ENCODE measurements at regions not wholly inside any gene's neighbourhood (a gene's known extent, or its start where the extent isn't known, plus 50 kb on each side); places are given as distances from the start of the nearest gene placed in this dataset.

DNA sequence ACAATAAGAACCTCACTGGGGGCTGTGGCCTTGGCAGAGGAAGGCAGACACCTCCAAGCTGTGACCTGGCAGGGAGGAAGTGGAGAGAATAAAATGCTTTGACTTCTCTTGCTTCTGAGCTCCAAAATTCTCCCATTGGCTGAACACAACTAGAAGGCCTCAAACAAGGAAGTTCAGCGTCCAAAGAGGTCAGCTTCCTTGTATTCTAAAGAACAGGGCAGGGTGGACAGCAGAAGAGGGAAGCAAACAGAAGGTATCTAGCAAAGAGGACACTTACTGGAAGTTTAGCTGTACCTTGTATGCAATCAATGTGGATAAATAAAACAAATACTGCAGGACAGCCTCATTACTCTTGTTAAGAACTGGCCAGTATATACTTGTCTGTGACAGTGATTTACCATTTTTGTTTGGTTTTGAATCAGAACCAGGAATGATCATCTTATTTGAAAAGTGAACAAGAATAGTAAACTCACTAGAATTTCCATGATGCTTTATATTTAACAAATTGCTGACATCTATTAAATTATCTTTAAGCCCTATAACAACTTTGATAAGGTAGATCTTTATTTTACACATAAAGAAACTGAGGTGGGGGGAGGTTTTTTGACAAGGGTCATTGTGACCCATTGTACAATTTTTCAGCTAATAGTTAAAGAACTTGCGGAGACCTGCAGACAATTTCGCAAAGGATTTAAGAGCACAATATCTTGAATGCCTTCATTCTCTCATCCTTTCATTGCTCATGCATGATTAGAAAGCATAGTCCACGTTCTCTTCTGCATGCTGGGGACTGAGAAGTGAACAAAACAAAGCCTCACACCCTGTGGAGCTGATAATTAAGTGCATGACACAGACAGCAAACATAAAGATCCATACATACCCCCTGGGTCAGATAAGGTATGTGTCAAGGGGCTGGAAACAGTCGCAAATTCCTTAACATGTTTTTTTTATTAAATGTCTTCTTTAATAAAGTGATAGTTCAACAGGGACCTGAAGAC, 1448.0 kb downstream of the AACS start:
- DNase-seq (ENCODE audit: low read depth), result no peak

DNA sequence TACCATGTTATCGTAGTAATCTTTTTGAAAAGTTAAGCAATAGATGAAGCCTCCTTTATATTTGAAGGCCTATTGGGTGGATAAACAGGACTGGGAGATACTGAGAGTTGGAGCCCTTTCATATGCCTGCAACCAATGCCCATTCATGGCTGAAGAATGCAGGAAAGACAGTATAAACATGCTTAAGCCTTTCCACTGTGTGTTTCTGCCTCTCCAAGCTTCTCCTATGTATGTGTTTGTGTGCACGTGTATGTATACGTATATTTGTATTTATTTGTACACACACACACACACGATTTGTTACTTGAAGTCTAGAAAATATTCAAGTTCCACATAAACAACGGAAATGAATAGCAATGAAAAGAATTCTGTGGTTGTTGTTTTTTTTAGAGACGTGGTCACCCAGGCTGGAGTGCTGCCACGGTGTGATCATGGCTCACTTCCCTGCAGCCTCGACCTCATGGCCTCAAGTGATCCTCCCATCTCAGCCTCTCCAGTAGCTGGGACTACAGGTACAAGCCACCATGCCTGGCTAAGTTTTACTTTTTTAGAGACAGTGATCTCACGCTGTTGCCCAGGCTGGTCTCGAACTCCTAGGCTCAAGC, 1453.5 kb downstream of the AACS start:
- no peak for DNase-seq (ENCODE audit: low read depth)

DNA sequence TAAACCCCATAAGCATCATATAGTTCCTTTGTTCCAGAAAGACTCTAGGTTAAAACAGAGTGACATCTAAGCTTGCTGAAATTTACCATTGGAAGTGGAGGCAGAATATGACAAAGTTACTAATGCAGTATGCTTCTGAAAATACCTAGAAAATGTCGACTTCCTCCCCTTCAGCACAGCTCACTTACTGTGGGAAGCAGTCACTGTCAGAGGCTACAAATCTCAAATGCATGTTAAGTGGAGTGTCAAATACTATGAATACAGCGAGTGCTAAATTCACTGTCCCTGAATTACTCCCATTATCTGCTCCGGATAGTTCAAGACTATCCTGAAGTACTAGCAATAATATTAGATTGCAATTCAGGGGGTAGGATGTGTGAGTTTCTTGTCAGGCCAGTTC, 1454.6 kb downstream of the AACS start:
- DNase-seq (ENCODE audit: low read depth), result no peak

DNA sequence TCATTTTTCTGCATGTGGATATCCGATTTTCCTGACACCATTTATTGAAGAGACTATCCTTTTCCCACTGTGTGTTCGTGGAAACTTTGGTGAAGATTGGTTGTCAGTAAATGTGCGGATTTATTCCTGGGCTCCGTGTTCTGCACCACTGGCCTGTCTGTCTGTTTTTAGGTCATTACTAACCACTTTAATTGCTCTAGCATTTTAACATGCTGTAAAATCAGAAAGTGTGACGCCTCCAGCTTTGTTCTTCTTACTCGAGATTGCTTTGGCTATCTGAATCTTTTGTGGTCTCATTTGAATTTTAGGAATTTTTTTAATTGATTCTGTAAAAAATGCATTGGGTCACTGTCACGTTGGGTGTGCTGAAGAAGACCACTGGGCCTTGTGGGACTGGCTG, 1458.7 kb downstream of the AACS start:
- DNase-seq (ENCODE audit: low read depth), result no peak

DNA sequence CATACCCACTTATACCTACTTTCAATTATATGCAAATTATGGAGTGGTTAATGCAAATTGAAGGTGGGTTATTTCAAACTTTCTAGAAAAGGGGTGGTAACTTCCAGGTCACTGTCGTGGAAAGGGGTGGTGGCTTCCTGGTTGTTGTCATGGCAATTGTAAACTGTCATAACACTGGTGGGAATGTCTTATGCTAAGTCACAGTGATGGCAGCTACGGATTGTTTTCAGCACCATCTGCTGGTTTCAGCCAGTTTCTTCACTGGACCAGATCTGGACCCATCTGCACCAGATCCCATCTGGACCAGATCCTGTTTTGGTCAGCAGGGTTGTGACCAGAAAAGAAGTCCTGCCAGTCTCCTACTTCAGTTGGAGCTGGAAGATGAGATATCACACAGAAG, 1469.3 kb downstream of the AACS start:
- no peak for DNase-seq (ENCODE audit: low read depth)

DNA sequence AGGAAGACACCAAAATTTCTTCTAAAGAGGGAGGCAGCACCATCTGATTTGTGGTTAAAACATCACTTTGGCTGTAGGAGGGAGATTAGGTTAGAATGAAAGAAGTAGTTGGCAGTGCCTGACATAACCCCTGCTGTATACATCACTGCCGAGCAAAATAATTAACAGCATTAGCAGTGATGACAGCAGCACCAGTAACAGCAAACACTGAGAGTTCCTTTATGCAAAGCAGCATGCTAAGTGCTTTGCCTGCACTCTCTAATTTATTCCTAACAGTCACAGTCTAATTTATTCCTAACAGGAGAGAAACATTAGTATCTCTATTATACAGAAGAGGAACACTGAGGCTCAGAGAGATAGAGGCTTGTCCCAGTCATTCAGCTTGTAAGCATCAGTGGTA, 1469.7 kb downstream of the AACS start:
- DNase-seq (ENCODE audit: low read depth), result no peak

DNA sequence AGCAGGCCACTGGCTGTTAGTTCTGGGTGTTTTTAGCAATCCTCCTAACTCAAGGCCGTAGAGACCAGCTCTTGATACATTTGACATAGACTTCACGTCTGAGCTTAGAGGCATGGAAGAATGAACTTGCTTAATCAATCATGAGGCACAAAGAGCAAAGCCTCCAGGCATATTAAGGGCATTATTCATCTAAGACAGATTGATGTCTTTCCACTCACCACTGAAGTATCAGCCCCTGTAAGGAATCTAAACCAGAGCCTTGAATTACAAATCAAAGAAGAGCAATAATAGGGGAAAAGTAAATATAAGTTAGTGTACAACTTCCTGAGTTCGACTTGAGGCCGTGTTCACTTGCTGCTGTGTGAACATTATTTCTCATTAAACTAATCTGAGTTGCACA, 1470.7 kb downstream of the AACS start:
- DNase-seq (ENCODE audit: low read depth), result no peak

DNA sequence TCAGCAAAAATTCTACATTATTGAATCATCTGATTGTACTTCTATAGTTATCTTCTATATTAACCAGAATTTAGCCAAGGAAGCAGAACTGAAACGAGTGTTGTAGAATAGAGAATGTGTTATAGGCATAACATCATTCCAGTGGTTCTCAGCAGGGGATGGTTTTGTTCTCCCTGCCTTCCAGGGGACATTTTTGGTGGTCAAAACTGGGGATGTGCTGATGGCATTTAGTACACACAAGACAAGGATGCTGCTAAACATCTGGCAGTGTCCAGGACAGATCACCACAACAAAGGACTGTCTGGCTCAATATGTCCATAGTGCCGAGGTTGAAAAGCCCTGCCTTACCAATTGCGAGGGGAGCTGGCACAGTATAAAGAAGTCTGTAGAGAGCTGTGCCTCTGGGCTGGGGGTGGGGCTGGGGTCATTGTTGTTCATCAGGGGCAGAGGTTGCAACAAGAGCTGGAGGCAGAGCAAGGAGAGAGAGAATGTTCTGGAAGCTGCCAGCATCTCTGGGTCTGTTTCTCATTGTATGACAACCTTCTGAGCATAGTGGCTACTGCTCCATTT, 1472.8 kb downstream of the AACS start:
- no peak for DNase-seq (ENCODE audit: low read depth)

DNA sequence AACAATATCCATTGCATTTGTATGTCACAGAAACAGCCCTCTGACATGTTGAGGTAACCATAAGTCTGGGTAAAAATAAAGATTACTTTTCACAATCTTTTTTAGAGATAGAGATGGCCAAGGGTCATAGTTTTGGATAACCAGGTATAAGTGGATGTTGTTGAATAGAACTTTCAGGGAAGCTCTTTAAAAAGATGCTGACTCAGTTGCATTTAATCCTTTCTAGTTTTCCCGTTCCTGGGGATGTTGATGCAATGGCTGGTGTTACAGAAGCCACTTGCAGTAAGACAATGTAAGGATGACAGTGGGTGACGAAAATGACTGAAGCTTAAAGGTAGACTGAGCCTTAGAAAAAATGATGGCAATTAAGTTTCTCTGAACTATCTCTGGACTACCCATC, 1473.7 kb downstream of the AACS start:
- DNase-seq (ENCODE audit: low read depth), result no peak

DNA sequence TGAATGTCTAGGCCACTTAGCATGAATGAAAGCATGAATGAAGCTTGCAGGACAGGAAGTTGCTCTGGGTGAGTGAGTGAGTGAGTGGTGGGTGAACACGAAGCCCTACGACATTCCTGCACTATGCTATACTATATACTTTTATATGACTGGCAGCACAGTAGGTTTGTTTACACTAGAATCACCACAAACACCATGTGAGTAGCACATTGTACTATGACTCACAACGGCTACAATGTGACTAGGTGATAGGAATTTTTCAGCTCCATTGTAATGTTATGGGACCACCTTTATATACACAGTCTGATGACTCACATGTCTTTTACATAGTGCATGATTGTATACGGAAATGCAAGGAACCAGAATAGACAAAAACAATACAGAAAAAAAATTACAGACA, 1480.2 kb downstream of the AACS start:
- DNase-seq (ENCODE audit: low read depth), result no peak

DNA sequence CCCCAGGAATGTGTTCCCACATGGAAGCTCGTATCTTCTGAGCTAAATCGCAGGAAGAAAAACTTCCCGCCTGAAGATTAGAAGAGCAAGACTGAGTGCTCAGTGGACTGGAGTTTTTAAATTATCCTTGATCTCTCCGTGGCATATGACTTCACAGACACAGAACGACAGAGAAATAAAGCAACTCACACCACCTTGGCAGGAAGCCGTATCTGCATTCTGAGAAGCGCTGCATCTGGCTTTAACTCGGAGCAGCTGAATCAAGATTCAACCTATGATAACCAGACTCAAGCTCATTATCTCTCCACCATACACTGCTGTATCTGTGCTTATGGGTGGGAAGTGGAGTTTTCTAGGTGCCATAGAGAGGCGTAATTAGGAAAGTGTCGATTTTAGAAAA, 1482.7 kb downstream of the AACS start:
- no peak for DNase-seq (ENCODE audit: low read depth)

DNA sequence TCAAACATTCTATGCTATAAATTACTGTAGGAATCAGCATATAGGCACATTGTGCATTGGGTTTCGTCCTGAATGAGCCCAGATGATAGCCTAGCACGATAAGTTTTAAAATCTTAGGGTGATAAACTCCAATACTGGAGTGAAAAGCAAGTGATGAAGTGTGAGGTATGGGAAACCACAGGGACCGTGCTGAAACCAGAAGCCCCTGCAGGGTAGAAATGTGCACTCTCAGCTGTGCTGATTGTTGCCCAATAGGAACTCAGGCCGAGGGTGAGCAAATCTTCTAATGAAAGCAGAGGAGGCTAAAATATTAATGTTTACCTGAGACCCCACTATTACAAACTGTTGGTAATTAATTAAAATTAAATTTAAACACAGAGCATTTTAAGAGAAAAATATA, 1486.6 kb downstream of the AACS start:
- no peak for DNase-seq (ENCODE audit: low read depth)

DNA sequence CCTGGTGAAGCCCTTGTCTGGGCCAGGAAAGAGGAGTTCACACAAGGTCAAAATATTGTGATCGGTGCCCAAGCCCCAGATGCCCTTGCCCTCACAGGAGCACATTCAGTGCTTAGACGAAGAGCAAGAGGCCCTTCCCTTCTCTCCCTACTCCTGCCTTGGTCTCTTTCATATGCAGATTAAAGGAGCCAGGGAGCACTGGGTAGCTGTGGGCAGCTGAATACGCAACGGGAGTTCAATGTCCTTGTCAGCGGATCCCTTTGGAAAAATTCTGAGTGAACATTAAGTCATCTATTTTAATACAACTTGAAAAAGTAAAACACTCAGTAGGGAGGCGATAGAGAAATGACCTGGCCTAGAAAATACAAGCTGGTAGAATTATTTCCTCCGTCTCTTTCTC, 1489.4 kb downstream of the AACS start:
- no peak for DNase-seq (ENCODE audit: low read depth)

DNA sequence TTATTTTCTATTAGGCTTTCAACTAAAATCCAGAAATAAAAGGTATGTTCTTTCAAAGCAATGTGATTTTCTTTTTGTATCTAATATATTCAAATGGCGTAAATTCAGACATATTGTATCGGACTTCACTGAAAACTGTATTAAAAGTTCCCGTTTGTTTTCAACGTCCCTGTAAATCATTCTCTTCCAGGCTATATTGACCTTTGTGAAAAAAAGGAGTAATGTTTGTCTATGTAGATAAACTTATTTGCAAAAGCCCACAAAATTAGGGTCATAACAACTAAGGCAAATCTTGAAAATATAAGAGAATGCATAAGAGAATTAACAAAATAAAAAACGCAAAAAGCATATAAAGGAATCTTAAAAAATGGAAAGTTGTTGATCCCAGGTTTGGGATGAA, 1492.4 kb downstream of the AACS start:
- no peak for DNase-seq (ENCODE audit: low read depth)

DNA sequence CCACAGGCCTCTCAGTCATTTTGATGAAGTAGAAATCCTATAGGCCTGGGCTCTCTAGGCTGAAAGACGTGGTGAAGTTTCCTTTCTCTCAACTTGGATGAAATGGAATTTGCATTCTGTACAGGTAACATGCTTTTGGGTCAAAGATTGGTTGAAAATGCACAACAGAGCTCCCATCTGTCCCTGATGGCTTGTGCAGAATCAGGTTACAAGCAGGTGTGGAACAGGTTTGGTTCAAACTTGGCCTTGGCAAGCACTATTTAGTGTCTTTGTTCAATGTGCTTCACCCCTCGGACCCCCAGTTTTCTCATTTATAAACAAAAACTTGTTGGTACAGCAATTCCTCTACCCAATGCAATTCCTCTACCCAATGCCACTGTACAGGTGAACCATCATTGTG, 1493.0 kb downstream of the AACS start:
- DNase-seq (ENCODE audit: low read depth), result no peak

DNA sequence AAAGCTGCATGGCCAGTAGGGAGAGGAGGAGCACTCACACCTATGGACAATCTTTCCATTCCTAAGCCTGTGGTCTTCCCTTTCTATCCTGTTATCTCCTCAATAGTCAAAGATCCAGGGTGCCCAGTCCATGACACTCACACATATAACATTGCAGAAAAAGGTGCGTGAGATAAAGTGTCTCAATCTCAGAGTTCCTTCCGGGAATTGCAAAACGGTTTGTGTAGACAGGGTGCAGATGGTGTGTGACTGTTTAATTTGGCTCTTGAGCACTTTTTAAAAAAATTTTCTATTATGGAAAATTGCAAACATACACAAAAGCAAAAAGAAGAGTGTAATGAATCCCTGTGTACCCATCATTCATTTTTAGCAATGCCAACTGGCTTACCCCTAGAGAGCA, 1493.6 kb downstream of the AACS start:
- no peak for DNase-seq (ENCODE audit: low read depth)

DNA sequence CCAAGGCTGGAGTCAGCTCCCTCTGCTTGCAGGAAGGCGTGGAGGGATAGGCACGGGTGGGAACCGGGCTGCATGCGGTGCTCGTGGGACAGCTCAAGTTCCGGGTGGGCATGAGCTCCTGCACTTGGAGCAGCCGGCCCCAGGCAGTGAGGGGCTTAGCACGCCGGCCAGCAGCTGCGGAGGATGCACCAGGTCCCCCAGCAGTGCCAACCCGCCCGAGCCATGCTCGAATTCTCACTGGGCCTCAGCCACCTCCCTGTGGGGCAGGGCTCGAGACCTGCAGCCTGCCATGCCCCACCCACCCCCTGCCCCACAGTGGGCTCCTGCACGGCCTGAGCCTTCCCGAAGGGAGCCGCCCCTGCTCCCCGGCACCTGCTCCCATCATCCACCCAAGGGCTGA, 1501.8 kb downstream of the AACS start:
- DNase-seq (ENCODE audit: low read depth), result no peak

DNA sequence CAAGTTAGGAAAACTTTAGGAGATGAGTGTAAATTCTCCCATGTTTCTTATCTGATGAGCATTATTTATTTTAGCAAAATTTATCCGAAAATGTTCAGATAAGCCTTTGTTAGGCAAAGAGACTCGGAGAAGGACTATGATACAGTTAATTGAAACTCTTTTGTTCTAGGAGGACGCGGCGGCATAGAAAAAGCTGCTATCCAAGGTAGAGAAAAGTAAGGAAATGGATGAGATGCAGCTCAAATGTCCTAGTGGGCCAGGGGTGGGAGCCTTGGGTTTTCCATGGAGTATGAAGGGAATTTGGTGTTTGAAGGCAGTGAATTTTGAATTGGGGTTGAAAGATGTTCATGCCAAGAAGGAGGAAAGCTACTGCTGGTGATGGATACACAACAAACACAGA, 1504.5 kb downstream of the AACS start:
- no peak for DNase-seq (ENCODE audit: low read depth)

DNA sequence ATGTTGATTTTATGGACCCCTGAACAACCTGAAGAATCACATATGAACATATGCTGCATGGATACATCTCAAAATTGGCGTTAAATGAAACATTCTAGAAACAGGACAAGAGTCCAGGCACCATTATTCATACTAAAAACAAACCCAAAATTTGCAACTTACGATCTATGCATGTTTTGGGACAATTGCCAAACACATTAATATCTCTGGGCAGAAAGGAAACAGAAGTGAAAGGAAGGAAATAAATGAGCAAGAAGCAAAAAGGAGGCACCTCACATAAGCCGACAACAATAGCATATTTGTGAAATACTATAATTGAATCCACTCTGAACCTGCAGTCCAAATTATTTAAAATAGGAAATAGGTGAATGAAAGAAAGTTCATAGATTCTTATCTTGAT, 1505.3 kb downstream of the AACS start:
- DNase-seq (ENCODE audit: low read depth), result no peak

DNA sequence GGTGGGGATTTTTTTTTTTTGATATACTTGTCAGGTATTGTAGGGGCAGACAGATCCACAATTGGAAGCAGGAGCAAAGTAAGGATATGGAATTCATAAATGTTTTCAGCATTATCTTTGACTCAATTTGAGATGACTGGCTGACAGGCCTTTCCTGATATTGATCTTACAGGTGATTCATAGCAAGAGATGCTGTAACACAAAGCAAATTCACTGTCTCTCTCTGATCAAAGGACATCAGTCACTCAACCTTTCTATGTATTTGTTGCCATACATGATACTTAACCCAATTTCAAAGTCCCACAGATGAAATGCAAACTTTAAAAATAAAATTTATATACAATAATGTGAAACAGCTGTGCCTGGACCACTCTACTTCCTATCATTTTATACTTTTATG, 1506.9 kb downstream of the AACS start:
- DNase-seq (ENCODE audit: low read depth), result no peak

DNA sequence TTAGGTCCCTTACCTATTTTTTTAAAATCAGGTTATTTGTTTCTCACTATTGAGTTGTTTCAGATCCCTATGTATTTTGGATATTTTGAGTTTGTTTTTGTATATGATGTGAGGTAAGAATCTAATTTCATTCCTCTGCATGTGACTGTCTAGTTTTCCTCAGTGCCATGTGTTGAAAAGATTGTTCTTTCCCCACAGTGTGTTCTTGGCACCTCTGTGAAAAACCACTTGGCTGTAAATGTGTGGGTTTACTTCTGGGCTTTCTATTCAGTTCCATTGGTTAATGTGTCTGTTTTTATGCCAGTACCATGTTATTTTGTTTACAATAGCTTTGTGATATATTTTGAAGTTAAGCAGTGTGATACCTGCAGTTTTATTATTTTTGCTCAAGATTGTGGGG, 1516.4 kb downstream of the AACS start:
- DNase-seq (ENCODE audit: low read depth), result no peak

DNA sequence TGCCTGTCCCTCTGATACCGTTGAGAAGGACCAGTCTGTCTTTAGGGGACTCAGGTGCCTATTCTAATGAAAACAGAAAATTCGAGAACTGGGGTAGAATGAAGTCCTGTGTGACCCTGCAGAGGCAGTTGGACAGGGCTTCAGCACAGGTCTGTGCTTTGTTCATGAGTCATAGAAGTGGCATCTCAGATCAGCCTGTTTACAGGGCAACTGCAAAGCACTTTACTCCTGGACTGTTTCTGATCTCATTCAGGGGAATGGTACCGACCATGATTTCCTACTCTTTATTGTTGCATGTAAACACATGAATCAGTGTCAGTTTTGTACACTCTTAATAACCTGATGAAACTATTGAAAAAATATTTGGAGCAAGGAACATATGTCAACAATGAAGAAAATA, 1517.0 kb downstream of the AACS start:
- no peak for DNase-seq (ENCODE audit: low read depth)

DNA sequence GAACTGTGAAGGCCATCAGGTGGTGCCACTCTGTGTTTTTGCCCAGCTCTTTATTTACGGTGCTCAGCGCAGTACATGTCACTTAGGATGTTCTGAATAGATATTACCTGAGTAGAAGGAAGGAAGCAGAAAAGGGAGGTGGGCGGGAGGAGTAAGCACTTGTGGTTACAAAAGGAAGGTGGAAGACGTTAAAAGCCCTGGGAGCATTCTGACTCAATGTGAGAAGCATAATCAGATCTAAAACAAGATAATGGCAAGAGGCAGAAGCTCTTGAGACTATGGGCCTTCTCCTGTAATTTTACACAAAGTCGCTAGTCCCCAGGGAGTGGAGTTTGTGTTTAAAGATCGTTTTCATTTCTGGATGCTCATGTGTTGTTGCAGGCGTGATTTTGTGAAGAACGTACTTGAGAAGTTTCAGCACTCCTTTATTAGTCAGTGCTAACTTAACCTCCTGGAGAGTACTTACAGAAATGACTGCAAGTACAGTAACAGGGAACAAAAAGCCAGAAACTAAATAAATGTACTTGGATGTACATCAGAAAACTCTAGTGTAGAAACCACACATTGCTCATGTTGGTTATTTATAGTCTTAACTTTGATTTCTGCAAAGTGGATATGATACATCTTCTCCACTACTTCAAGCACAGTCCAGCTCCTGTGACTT, 1523.5 kb downstream of the AACS start:
- no peak for DNase-seq (ENCODE audit: low read depth)

Data from GM04504 (cell line).